RWPE2 (cell line): ENCODE measurements at regions not wholly inside any gene's neighbourhood (a gene's known extent, or its start where the extent isn't known, plus 50 kb on each side); places are given as distances from the start of the nearest gene placed in this dataset.
"Not testable (repeated sequence)": the region's sequence is repeated elsewhere in the genome, so short reads cannot be mapped to it uniquely, and the experiment has no call there.

ENCODE experiments used
- ATAC-seq: fragments of 200-7000 bp; cut with Tn5 transposase; 3 replicates; pipeline ENCODE4 v1.9.1; 2021; ENCODE audit warnings: low read depth
- DNase-seq: peaks from one replicate; pipeline ENCODE4 v3.0.0-alpha.2; 2020; ENCODE audit warnings: low spot score
- H3K27ac ChIP-seq: fragments of 450-650 bp; 2 replicates; pipeline ENCODE4 v1.5.1; 2017; ENCODE audit warnings: mild to moderate bottlenecking; ENCODE audit not compliant: poor library complexity, severe bottlenecking
- H3K27me3 ChIP-seq: fragments of 250-450 bp; sonication (Bioruptor Pico); 2 replicates; pipeline ENCODE4 v1.5.1; 2021; ENCODE audit warnings: mild to moderate bottlenecking, moderate library complexity; ENCODE audit not compliant: insufficient read depth, poor library complexity, severe bottlenecking
- H3K36me3 ChIP-seq: fragments of 250-450 bp; sonication (Bioruptor Pico); 2 replicates; pipeline ENCODE4 v1.5.1; 2020; ENCODE audit warnings: low read depth, mild to moderate bottlenecking, moderate library complexity
- H3K4me1 ChIP-seq: fragments of 250-450 bp; sonication (Bioruptor Pico); 2 replicates; pipeline ENCODE4 v1.5.1; 2021; ENCODE audit warnings: mild to moderate bottlenecking, moderate library complexity; ENCODE audit not compliant: insufficient read depth, poor library complexity, severe bottlenecking
- H3K4me3 ChIP-seq: fragments of 250-450 bp; sonication (Bioruptor Pico); 2 replicates; pipeline ENCODE4 v1.5.1; 2021; ENCODE audit warnings: mild to moderate bottlenecking, moderate library complexity; ENCODE audit not compliant: severe bottlenecking
- H3K9me3 ChIP-seq: fragments of 250-450 bp; sonication (Bioruptor Pico); 2 replicates; pipeline ENCODE4 v1.5.1; 2021; ENCODE audit warnings: mild to moderate bottlenecking, moderate library complexity; ENCODE audit not compliant: severe bottlenecking
- CTCF ChIP-seq: fragments of 450-650 bp; IDR thresholded peaks from one replicate; pipeline ENCODE4 v1.5.1; 2017; ENCODE audit warnings: mild to moderate bottlenecking, moderate library complexity; ENCODE audit not compliant: poor library complexity, severe bottlenecking

DNA sequence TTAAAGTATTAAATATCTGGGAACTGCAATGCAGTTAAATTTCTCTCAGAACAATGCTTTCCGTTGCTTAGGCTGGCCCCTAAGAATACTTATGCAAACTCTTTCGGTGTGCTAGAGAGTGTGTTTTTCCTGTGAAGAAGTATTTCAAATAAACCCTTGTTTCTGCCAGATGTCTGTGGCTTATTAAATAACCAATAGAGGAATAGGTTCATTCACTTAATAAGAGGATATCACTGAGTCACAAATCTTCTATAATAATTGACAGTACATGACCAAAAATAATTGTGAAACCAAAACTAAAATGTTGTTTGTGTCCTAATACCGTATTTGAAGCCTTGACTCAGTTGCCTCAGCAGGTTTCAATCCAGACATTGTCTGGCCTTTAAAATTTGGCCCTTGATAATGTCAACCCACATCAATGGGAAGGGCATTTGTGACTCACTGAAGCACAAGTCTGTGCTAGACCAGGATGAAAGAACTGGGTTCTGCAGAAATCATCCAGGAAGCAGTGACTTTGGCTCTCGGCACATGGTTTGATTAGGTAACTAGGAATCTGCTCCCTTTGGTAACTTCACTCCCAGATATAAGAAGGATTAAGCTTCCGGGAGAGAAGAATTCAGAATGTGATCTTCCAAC, 104.2 kb upstream of the BARHL2 start:
- Histone ChIP-seq H3K9me3 (no peaks in the 10 kb centered on the region), H3K36me3 (no peaks in the 10 kb centered on the region), H3K4me3 (no peak overlapping the region), H3K27me3 (no peaks in the 10 kb centered on the region), H3K4me1 (peaks cover 9% of the 10 kb centered on the region), H3K27ac (peak overlapping the region; percentile 48)
- TF ChIP-seq CTCF: no peak
- ATAC-seq (peak; percentile 88), DNase-seq (no peak)

DNA sequence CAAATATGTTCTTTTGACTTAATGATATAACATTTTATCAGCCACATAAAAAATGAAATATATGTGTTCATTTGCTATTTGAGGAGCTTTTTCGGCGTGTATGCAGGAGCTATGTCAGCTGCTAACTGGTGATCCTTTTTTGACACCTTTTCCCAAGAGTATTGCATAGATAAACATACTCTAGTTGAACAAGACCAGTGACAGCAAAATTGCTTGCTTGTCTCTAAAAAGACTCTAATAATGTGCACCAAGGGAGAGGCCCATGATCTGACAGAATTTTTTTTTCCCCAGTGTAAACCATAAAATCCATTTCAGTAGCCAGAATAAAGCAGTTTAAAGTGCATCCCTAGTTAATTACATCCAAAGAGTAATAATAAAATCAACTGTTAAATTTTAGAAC, 103.6 kb upstream of the BARHL2 start:
- DNase-seq: no peak
- Histone ChIP-seq H3K9me3 (no peaks in the 10 kb centered on the region), H3K4me1 (peaks cover 9% of the 10 kb centered on the region), H3K27me3 (no peaks in the 10 kb centered on the region), H3K36me3 (no peaks in the 10 kb centered on the region), H3K4me3 (no peak overlapping the region), H3K27ac (peak overlapping the region; percentile 48)
- no peak for ATAC-seq
- no peak for TF ChIP-seq CTCF

GRCh38 chr1:90817399-90817798, 100.3 kb upstream of the BARHL2 start:
- no peaks in the 10 kb centered on the region for H3K36me3 ChIP-seq
- H3K27ac ChIP-seq: no peak overlapping the region
- H3K4me1 ChIP-seq: peaks cover 9% of the 10 kb centered on the region
- no peak for TF ChIP-seq CTCF
- H3K27me3 ChIP-seq: no peaks in the 10 kb centered on the region
- no peak for DNase-seq
- no peak for ATAC-seq
- H3K9me3 ChIP-seq: no peaks in the 10 kb centered on the region
- H3K4me3 ChIP-seq: no peak overlapping the region

DNA sequence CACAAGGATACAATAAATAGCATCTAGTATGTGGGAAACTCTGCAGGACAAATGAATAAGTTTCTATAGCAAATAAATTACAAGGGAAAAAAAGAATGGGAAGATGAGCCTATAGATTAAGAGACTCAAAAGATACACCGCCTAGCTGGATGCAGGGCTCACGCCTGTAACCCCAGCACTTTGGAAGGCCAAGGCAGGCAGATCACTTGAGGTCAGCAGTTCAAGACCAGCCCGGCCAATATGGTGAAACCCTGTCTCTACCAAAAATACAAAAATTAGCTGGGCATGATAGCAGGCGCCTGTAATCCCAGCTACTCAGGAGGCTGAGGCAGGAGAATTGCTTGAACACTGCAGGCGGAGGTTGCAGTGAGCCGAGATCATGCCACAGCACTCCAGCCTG, 95.1 kb upstream of the BARHL2 start:
- ATAC-seq: not testable (repeated sequence)

DNA sequence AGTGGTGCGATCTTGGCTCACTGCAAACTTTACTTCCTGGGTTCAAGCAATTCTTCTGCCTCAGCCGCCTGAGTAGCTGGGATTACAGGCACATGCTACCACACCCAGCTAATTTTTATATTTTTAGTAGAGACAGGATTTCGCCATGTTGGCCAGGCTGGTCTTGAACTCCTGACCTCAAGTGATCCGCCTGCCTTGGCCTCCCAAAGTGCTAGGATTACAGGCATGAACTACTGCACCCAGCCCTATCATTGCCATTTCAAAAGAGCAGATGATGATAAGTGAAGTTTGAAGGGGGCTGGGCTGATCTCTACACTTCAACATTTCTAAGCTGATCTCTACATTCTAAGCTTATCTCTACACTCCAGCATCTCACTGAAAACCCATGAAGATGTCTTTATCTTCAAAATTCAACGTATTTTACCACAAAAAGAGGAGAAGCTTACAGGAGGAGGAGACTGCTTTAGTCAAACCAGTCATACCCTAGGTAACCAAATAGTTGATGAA, 94.4 kb upstream of the BARHL2 start:
- not testable (repeated sequence) for DNase-seq, H3K27ac ChIP-seq, H3K36me3 ChIP-seq, H3K4me1 ChIP-seq, H3K9me3 ChIP-seq, H3K4me3 ChIP-seq, H3K27me3 ChIP-seq, ATAC-seq

More for the DNA sequence above, 95.1 kb upstream of the BARHL2 start:
- H3K27me3 ChIP-seq, H3K4me1 ChIP-seq, H3K27ac ChIP-seq, H3K9me3 ChIP-seq, H3K36me3 ChIP-seq, H3K4me3 ChIP-seq, DNase-seq: not testable (repeated sequence)

DNA sequence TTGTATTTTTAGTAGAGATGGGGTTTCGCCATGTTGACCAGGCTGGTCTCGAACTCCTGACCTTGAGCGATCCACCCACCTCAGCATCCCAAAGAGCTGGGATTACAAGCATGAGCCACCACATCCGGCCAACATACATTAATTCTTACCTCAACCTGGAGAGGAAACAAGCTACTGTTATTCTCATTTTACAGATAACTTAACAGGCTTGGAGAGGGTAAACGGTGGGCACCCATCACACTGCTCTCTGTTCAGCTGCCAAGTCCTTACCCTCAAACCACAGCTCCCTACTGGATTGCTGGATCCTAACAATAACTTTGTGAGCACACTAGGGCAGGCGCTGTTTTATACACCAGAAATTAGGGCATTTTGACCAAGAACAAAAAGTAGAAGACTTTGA, 93.6 kb upstream of the BARHL2 start:
- no peak for TF ChIP-seq CTCF
- Histone ChIP-seq H3K4me3 (no peak overlapping the region), H3K36me3 (no peaks in the 10 kb centered on the region), H3K4me1 (no peaks in the 10 kb centered on the region), H3K27me3 (peaks cover 2% of the 10 kb centered on the region), H3K27ac (no peak overlapping the region), H3K9me3 (no peaks in the 10 kb centered on the region)
- DNase-seq: no peak
- ATAC-seq: no peak
